ENCODE measurements at regions not wholly inside any gene's neighbourhood (a gene's known extent, or its start where the extent isn't known, plus 50 kb on each side); places are given as distances from the start of the nearest gene placed in this dataset.

- no peak for TF ChIP-seq MAX (IDR thresholded peaks at IDR 0.05)
- no peak for TF ChIP-seq CHD4 (IDR thresholded peaks at IDR 0.05; ENCODE audit: borderline replicate concordance)
- no peak for TF ChIP-seq JUN (IDR thresholded peaks at IDR 0.05)
- TF ChIP-seq MAFK (IDR thresholded peaks at IDR 0.05; ENCODE audit: partially characterized antibody): no peak
- no peak for TF ChIP-seq ESRRA (IDR thresholded peaks at IDR 0.05; ENCODE audit: borderline replicate concordance, low read length)
- no peak for TF ChIP-seq CTCF (IDR thresholded peaks at IDR 0.05)
- no peak for TF ChIP-seq RAD21 (conservative IDR thresholded peaks at IDR 0.05 in 1 of 2, IDR thresholded peaks at IDR 0.05 in 1 of 2)
- TF ChIP-seq POLR2A (IDR thresholded peaks at IDR 0.05; ENCODE audit: low read length): no peak
- TF ChIP-seq SREBF2 (IDR thresholded peaks at IDR 0.05): no peak
- TF ChIP-seq NFE2L2 (conservative IDR thresholded peaks at IDR 0.05; ENCODE audit: low read length): no peak
- no peak for TF ChIP-seq EP300 (IDR thresholded peaks at IDR 0.05)
- no peak for TF ChIP-seq SMC3 (IDR thresholded peaks at IDR 0.05)
- no peak for TF ChIP-seq EHMT2 (IDR thresholded peaks at IDR 0.05; ENCODE audit: low read depth)
Measured at GRCh38 chr6:169064194-169064593, 189.5 kb downstream of the THBS2 start.

Measured in A549 (cell line).